ENCODE measurements at regions not wholly inside any gene's neighbourhood (a gene's known extent, or its start where the extent isn't known, plus 50 kb on each side); places are given as distances from the start of the nearest gene placed in this dataset.

GRCh38 chr14:34187519-34188044 lies 236.7 kb upstream of the EGLN3 start:
- H3K9me3 ChIP-seq (ENCODE audit: severe bottlenecking), result no peaks in the 10 kb centered on the region
- H3K36me3 ChIP-seq, result no peaks in the 10 kb centered on the region
- no peak overlapping the region for H3K27ac ChIP-seq
- no peak for DNase-seq
- TF ChIP-seq, protein P1, sequence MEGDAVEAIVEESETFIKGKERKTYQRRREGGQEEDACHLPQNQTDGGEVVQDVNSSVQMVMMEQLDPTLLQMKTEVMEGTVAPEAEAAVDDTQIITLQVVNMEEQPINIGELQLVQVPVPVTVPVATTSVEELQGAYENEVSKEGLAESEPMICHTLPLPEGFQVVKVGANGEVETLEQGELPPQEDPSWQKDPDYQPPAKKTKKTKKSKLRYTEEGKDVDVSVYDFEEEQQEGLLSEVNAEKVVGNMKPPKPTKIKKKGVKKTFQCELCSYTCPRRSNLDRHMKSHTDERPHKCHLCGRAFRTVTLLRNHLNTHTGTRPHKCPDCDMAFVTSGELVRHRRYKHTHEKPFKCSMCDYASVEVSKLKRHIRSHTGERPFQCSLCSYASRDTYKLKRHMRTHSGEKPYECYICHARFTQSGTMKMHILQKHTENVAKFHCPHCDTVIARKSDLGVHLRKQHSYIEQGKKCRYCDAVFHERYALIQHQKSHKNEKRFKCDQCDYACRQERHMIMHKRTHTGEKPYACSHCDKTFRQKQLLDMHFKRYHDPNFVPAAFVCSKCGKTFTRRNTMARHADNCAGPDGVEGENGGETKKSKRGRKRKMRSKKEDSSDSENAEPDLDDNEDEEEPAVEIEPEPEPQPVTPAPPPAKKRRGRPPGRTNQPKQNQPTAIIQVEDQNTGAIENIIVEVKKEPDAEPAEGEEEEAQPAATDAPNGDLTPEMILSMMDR (IDR thresholded peaks at IDR 0.05; ENCODE audit: low read depth, low read length), result no peak
- no peak overlapping the region for H3K4me3 ChIP-seq (ENCODE audit: low read depth, low read length)
- H3K27me3 ChIP-seq (ENCODE audit: insufficient read depth, low read depth, severe bottlenecking), result no peaks in the 10 kb centered on the region

DNA sequence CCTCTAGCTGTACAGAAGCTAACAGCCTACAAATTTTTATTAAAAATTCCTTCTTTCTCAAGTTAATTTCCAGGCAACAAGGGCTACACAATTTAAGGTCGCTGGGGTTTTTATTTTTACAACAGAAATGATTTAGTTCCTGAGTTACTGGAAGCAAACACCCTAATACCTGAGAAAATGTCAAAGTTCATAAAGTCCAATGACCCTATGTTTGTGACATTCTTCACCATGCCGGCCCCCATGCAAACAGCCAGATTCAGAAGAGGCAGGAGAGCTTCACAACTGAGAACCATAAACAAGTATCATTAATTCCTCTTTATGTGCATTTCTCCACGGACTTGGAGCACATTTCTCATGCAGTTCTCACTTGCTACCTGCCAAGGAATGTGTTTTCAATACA lies 236.2 kb upstream of the EGLN3 start:
- no peaks in the 10 kb centered on the region for H3K36me3 ChIP-seq
- no peak overlapping the region for H3K4me3 ChIP-seq (ENCODE audit: low read depth, low read length)
- TF ChIP-seq, protein P1 (IDR thresholded peaks at IDR 0.05; ENCODE audit: low read depth, low read length), result no peak
- no peak overlapping the region for H3K27ac ChIP-seq
- H3K27me3 ChIP-seq (ENCODE audit: insufficient read depth, low read depth, severe bottlenecking), result no peaks in the 10 kb centered on the region
- no peaks in the 10 kb centered on the region for H3K9me3 ChIP-seq (ENCODE audit: severe bottlenecking)
- no peak for DNase-seq

DNA sequence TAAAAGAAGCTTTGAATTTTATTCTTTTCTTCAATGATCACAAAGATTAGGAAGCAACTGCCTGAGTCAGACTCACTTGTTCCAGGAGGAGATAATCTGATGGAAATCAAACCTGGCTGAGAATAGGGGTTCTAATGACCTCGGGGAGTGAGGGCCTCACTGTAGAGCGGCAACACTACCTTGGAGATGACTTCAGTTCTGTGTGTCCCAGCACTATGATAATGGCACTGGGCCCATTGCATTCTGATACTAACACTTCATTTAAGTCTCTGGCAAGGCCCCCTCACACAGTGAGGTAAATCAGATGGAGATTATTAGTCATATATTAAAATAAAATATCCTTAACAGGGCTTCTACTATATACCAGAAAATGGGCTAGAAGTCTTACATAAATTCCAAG lies 233.3 kb upstream of the EGLN3 start:
- H3K27ac ChIP-seq, result no peak overlapping the region
- no peaks in the 10 kb centered on the region for H3K9me3 ChIP-seq (ENCODE audit: severe bottlenecking)
- no peaks in the 10 kb centered on the region for H3K27me3 ChIP-seq (ENCODE audit: insufficient read depth, low read depth, severe bottlenecking)
- H3K36me3 ChIP-seq, result no peaks in the 10 kb centered on the region
- TF ChIP-seq, protein P1 (IDR thresholded peaks at IDR 0.05; ENCODE audit: low read depth, low read length), result no peak
- DNase-seq, result no peak
- no peak overlapping the region for H3K4me3 ChIP-seq (ENCODE audit: low read depth, low read length)

DNA sequence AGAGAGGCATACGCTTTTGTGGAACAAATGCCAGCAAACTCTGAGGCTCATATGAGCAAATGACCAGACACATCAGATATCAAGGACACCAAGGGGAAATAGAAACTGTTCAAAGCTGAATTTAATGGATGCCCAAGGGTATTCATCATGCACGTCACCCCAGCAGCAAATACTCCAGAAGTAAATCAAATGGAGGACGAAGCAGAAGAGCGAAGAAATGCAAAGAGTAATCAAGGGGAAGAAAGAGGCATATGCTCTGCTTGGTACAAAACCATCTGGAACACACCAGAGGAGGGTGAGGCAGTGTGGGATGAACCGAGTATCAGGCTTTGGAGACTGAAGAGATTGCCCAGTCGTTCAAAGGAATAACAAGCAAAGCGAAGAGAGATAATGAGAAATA lies 232.6 kb upstream of the EGLN3 start:
- Histone ChIP-seq H3K27me3 (ENCODE audit: insufficient read depth, low read depth, severe bottlenecking) (no peaks in the 10 kb centered on the region), H3K36me3 (no peaks in the 10 kb centered on the region), H3K9me3 (ENCODE audit: severe bottlenecking) (no peaks in the 10 kb centered on the region), H3K4me3 (ENCODE audit: low read depth, low read length) (no peak overlapping the region), H3K27ac (no peak overlapping the region)
- TF ChIP-seq, protein P1 (IDR thresholded peaks at IDR 0.05; ENCODE audit: low read depth, low read length), result no peak
- DNase-seq, result no peak

DNA sequence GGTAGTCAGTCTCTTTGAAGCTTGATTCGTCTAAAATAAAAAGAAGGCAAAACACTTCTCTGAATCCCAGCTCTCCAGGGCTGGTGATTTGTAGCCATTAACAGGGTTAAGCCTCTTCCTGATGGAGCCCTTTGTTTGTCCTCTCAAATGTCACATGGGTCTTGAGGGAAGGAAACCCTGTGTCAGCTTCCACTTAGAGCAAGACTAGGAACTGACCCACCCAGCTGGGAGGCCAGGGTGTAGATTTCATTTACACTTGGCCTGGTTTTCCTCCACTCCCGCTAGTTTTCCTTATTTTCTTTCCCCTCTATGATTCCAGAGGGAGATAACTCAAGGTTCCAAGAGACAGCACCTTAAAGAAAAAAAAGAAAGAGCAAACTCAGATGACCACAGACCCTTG lies 230.5 kb upstream of the EGLN3 start:
- H3K36me3 ChIP-seq, result no peaks in the 10 kb centered on the region
- H3K27ac ChIP-seq, result no peak overlapping the region
- TF ChIP-seq, protein P1 (IDR thresholded peaks at IDR 0.05; ENCODE audit: low read depth, low read length), result no peak
- no peak overlapping the region for H3K4me3 ChIP-seq (ENCODE audit: low read depth, low read length)
- H3K9me3 ChIP-seq (ENCODE audit: severe bottlenecking), result no peaks in the 10 kb centered on the region
- DNase-seq, result no peak
- no peaks in the 10 kb centered on the region for H3K27me3 ChIP-seq (ENCODE audit: insufficient read depth, low read depth, severe bottlenecking)

DNA sequence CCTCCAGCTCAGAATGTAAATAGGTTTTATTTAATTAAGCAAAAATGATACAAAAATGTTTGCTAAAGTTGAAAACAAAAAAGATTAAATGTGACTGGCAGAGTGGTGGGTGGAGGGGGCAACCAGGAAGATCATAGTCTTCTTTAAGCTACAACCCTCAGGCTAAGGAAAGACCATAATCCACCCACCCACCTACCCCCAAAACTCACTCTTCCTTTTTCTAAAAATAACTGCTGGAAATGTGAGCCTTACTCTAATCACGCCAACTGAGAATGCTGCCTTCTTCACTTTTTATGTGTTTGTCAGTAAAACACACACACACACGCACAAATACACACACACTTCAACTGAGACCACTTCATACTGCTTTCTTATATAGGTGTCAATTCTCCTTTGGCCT lies 230.0 kb upstream of the EGLN3 start:
- H3K36me3 ChIP-seq, result no peaks in the 10 kb centered on the region
- TF ChIP-seq, protein P1 (IDR thresholded peaks at IDR 0.05; ENCODE audit: low read depth, low read length), result no peak
- H3K4me3 ChIP-seq (ENCODE audit: low read depth, low read length), result no peak overlapping the region
- no peaks in the 10 kb centered on the region for H3K27me3 ChIP-seq (ENCODE audit: insufficient read depth, low read depth, severe bottlenecking)
- H3K27ac ChIP-seq, result no peak overlapping the region
- DNase-seq, result no peak
- no peaks in the 10 kb centered on the region for H3K9me3 ChIP-seq (ENCODE audit: severe bottlenecking)
